KMS-11 (cell line): ENCODE measurements at regions not wholly inside any gene's neighbourhood (a gene's known extent, or its start where the extent isn't known, plus 50 kb on each side); places are given as distances from the start of the nearest gene placed in this dataset.

Source experiments
- H2AFZ ChIP-seq: fragments of 200-600 bp; sonication (generic); 2 replicates; pipeline ENCODE4 v1.6.1; 2016; ENCODE audit warnings: antibody characterized with exemption, mixed run types, low read depth
- H3K27ac ChIP-seq: fragments of 200-600 bp; sonication (generic); 2 replicates; pipeline ENCODE4 v1.6.1; 2016; ENCODE audit warnings: mild to moderate bottlenecking, mixed run types
- H3K27me3 ChIP-seq: fragments of 200-600 bp; sonication (generic); 2 replicates; pipeline ENCODE4 v1.6.1; 2017; ENCODE audit warnings: mild to moderate bottlenecking, low read depth, mixed run types, moderate library complexity; ENCODE audit not compliant: insufficient read depth
- H3K36me3 ChIP-seq: fragments of 200-600 bp; sonication (generic); 2 replicates; pipeline ENCODE4 v1.6.1; 2017; ENCODE audit warnings: mild to moderate bottlenecking, mixed run types; ENCODE audit not compliant: insufficient read depth
- H3K4me1 ChIP-seq: fragments of 200-600 bp; sonication (generic); 2 replicates; pipeline ENCODE4 v1.6.1; 2016; ENCODE audit warnings: mild to moderate bottlenecking, low read depth, mixed run types; ENCODE audit not compliant: poor library complexity, severe bottlenecking
- H3K4me2 ChIP-seq: fragments of 200-600 bp; sonication (generic); 2 replicates; pipeline ENCODE4 v1.7.0; 2016; ENCODE audit warnings: mild to moderate bottlenecking, mixed run types
- H3K4me3 ChIP-seq: fragments of 200-600 bp; sonication (generic); IDR thresholded peaks from 2 replicates; pipeline ENCODE4 v1.6.1; 2017; ENCODE audit warnings: low read depth, low read length, mixed read lengths; ENCODE audit not compliant: insufficient read depth
- H3K79me2 ChIP-seq: fragments of 200-600 bp; sonication (generic); 2 replicates; pipeline ENCODE4 v1.6.1; 2016; ENCODE audit warnings: low read depth, mixed run types; ENCODE audit not compliant: insufficient read depth
- H3K9ac ChIP-seq: fragments of 200-600 bp; sonication (generic); 2 replicates; pipeline ENCODE4 v1.6.1; 2016; ENCODE audit warnings: mild to moderate bottlenecking, mixed run types
- H4K20me1 ChIP-seq: fragments of 200-600 bp; sonication (generic); 2 replicates; pipeline ENCODE4 v1.6.1; 2016; ENCODE audit warnings: mild to moderate bottlenecking, mixed run types; ENCODE audit not compliant: insufficient read depth
- TF ChIP-seq, protein P1 (sequence below): fragments of 200-600 bp; sonication (generic); conservative IDR thresholded peaks from 2 replicates; pipeline ENCODE4 v1.6.1; 2017; ENCODE audit warnings: low read depth, mild to moderate bottlenecking, antibody characterized with exemption, low read length, moderate library complexity, mixed read lengths

- H4K20me1 ChIP-seq, result no peaks in the 10 kb centered on the region
- H3K27me3 ChIP-seq, result no peaks in the 10 kb centered on the region
- no peak overlapping the region for H2AFZ ChIP-seq
- no peak overlapping the region for H3K27ac ChIP-seq
- TF ChIP-seq, protein P1, sequence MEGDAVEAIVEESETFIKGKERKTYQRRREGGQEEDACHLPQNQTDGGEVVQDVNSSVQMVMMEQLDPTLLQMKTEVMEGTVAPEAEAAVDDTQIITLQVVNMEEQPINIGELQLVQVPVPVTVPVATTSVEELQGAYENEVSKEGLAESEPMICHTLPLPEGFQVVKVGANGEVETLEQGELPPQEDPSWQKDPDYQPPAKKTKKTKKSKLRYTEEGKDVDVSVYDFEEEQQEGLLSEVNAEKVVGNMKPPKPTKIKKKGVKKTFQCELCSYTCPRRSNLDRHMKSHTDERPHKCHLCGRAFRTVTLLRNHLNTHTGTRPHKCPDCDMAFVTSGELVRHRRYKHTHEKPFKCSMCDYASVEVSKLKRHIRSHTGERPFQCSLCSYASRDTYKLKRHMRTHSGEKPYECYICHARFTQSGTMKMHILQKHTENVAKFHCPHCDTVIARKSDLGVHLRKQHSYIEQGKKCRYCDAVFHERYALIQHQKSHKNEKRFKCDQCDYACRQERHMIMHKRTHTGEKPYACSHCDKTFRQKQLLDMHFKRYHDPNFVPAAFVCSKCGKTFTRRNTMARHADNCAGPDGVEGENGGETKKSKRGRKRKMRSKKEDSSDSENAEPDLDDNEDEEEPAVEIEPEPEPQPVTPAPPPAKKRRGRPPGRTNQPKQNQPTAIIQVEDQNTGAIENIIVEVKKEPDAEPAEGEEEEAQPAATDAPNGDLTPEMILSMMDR, result no peak
- no peaks in the 10 kb centered on the region for H3K36me3 ChIP-seq
- no peak overlapping the region for H3K4me3 ChIP-seq
- H3K4me2 ChIP-seq, result no peak overlapping the region
- no peaks in the 10 kb centered on the region for H3K79me2 ChIP-seq
- H3K4me1 ChIP-seq, result peaks cover 25% of the 10 kb centered on the region
- H3K9ac ChIP-seq, result no peak overlapping the region
Observed at GRCh38 chr18:23378302-23378686, 74.8 kb upstream of the RIOK3 start.

DNA sequence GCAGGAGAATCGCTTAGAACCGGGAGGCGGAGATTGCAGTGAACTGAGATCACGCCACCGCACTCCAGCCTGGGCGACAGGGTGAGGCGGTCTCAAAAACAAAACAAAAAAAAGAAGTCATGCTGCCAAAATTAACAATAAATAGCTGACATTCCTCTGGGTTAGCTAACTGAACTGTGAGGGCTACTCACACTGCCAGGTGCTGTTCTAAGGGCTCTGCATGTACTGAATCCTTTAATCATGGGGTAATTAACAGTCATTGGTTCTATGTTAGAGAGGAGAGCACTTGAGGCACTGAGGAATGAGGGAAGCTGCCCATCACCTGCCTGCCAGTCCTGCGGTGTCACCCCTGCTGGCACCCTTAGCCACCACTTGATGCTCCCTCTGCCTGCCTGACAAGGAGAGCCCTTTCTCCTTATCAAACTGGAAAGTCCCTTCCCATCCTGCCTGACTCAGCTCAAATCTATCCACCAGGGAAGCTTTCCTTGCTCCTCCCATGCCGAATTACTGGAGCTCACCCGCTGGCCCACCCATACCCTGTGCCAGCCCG is 73.0 kb upstream of the RIOK3 start:
- Histone ChIP-seq H3K79me2 (no peaks in the 10 kb centered on the region), H3K4me1 (peaks cover 25% of the 10 kb centered on the region), H3K36me3 (no peaks in the 10 kb centered on the region), H3K4me3 (no peak overlapping the region), H4K20me1 (no peaks in the 10 kb centered on the region), H3K9ac (no peak overlapping the region), H3K27me3 (no peaks in the 10 kb centered on the region), H2AFZ (no peak overlapping the region), H3K27ac (no peak overlapping the region), H3K4me2 (no peak overlapping the region)
- TF ChIP-seq, protein P1, result no peak

GRCh38 chr18:23380817-23381216 is 72.3 kb upstream of the RIOK3 start:
- no peaks in the 10 kb centered on the region for H3K27me3 ChIP-seq
- no peak overlapping the region for H3K4me2 ChIP-seq
- H3K27ac ChIP-seq, result no peak overlapping the region
- no peak overlapping the region for H3K9ac ChIP-seq
- no peaks in the 10 kb centered on the region for H3K36me3 ChIP-seq
- H3K4me3 ChIP-seq, result no peak overlapping the region
- H2AFZ ChIP-seq, result no peak overlapping the region
- H4K20me1 ChIP-seq, result no peaks in the 10 kb centered on the region
- no peaks in the 10 kb centered on the region for H3K79me2 ChIP-seq
- TF ChIP-seq, protein P1, result no peak
- H3K4me1 ChIP-seq, result peaks cover 25% of the 10 kb centered on the region

DNA sequence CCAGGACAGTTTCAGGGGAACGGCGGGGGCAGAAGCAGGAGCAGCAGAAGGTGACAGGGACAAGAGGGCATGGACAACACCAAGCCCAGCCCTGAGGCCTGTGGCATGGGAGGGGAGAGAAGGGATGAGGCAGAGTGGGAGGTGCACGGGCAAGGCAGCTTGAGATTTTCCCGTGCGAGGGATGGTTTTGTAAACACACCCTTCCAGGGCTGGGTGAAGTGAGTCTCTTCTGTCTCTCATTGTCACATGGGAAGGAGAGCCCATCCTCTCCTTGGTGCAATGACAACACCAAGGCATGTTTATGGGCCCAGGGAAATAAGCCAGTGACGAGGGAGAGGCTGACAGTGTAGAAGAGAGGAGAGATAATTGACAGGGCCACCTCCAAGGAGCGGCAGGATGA is 69.6 kb upstream of the RIOK3 start:
- H2AFZ ChIP-seq, result no peak overlapping the region
- no peaks in the 10 kb centered on the region for H3K27me3 ChIP-seq
- TF ChIP-seq, protein P1, result no peak
- H3K4me1 ChIP-seq, result peaks cover 11% of the 10 kb centered on the region
- no peak overlapping the region for H3K4me3 ChIP-seq
- no peak overlapping the region for H3K4me2 ChIP-seq
- H3K36me3 ChIP-seq, result no peaks in the 10 kb centered on the region
- no peaks in the 10 kb centered on the region for H4K20me1 ChIP-seq
- H3K79me2 ChIP-seq, result no peaks in the 10 kb centered on the region
- no peak overlapping the region for H3K9ac ChIP-seq
- H3K27ac ChIP-seq, result no peak overlapping the region
